ENCODE measurements at regions not wholly inside any gene's neighbourhood (a gene's known extent, or its start where the extent isn't known, plus 50 kb on each side); places are given as distances from the start of the nearest gene placed in this dataset.
A peak's percentile ranks its signal among the peaks of the same experiment; 100 is the strongest.

- WGBS = 95% methylated on average over 6 of the region's 6 CpGs
- no peaks in the 10 kb centered on the region for H3K36me3 ChIP-seq
- no peaks in the 10 kb centered on the region for H3K4me1 ChIP-seq (replicated peaks)
- DNase-seq (ENCODE audit: low spot score) = no peak
- TF ChIP-seq POLR2AphosphoS5 (IDR thresholded peaks at IDR 0.05) = no peak
- TF ChIP-seq, protein P1, sequence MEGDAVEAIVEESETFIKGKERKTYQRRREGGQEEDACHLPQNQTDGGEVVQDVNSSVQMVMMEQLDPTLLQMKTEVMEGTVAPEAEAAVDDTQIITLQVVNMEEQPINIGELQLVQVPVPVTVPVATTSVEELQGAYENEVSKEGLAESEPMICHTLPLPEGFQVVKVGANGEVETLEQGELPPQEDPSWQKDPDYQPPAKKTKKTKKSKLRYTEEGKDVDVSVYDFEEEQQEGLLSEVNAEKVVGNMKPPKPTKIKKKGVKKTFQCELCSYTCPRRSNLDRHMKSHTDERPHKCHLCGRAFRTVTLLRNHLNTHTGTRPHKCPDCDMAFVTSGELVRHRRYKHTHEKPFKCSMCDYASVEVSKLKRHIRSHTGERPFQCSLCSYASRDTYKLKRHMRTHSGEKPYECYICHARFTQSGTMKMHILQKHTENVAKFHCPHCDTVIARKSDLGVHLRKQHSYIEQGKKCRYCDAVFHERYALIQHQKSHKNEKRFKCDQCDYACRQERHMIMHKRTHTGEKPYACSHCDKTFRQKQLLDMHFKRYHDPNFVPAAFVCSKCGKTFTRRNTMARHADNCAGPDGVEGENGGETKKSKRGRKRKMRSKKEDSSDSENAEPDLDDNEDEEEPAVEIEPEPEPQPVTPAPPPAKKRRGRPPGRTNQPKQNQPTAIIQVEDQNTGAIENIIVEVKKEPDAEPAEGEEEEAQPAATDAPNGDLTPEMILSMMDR (IDR thresholded peaks at IDR 0.05) = no peak
- no peak for TF ChIP-seq POLR2A (IDR thresholded peaks at IDR 0.05)
- H3K27ac ChIP-seq = no peak overlapping the region
- no peaks in the 10 kb centered on the region for H3K27me3 ChIP-seq (replicated peaks; ENCODE audit: insufficient read depth)
- no peaks in the 10 kb centered on the region for H3K9me3 ChIP-seq
- intact Hi-C loops (cut with DNase I) = no loop called here
- H3K4me3 ChIP-seq = no peak overlapping the region
These were observed 324.3 kb upstream of the IRX4 start for GRCh38 chr5:2207109-2207399.

DNA sequence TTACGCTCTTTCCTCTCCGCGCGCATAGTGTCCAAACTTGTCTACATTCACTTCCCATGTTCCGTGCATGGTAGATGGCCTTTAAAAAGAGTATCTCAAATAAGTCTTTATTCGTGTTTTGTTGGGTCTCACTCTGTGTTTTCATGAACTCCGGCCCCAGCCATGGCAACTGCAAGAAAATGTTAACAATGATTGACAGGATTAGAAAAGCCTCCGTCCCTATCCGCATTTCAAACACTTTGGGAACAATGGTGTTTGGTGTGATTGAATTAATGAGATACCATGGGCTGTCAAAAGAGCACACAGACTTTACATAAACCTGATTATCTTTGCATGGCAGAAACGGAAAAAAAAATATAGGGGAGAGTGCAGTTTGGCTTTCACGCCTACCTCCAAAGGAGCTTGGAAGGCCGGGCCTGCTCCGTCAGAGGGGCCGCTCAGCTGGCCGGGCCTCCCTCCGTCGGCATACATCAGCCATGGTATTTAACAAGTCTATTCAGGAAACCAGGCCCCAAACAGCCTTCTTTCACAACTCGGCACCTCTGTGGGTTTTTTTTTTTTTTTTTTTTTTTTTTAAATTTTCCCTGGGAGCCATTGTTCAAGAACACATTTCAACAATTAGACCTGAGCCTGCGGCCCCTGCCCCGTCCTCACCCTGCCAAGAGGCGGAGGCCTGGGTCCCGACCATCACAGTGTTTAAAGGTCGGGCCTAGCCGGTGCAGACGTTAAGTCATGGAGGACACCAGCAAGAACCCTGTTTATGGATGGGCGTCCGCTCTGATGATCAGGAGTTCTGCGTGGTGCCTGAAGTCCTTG, 323.8 kb upstream of the IRX4 start:
- H3K27me3 ChIP-seq (replicated peaks; ENCODE audit: insufficient read depth) = no peaks in the 10 kb centered on the region
- H3K4me3 ChIP-seq = no peak overlapping the region
- 78% methylated on average over 28 of the region's 28 CpGs for WGBS
- H3K27ac ChIP-seq = no peak overlapping the region
- no peak for DNase-seq (ENCODE audit: low spot score)
- no peaks in the 10 kb centered on the region for H3K9me3 ChIP-seq
- intact Hi-C loops (cut with DNase I) = no loop called here
- TF ChIP-seq POLR2A (IDR thresholded peaks at IDR 0.05) (no peak), POLR2AphosphoS5 (IDR thresholded peaks at IDR 0.05) (no peak)
- TF ChIP-seq, protein P1 (IDR thresholded peaks at IDR 0.05) = no peak
- H3K36me3 ChIP-seq = no peaks in the 10 kb centered on the region
- no peaks in the 10 kb centered on the region for H3K4me1 ChIP-seq (replicated peaks)

DNA sequence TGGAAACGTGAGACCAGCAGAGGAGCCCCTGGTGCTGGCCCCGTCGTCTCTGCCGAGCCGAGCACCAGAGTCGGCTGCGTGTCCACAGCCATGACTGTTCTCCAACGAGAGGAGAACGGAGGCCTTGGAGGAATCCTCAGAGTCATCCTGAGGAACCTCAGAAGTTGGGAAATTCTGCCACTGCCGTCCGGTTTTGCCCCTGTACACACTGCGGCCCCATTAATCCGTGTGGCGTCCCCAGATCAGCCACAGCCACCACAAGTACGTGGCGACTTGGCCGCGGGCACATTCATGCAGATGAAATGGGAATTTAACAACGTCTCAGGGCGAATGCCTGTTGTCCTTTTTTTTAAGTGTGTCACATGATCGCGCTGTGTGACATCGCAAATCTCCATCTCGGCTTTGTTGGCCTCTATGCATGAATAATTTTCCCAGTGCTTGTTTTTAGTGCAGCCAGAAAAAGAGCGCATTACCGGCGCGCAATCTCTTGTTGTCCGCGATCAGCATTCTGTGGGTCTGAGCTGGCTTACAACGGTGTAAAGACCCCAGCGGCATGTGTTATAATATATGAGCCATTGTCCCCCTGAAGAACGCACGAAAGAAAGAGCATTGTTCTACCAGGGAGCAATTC, 323.0 kb upstream of the IRX4 start:
- DNase-seq (ENCODE audit: low spot score) = no peak
- no peak overlapping the region for H3K27ac ChIP-seq
- intact Hi-C loops (cut with DNase I) = no loop called here
- H3K27me3 ChIP-seq (replicated peaks; ENCODE audit: insufficient read depth) = no peaks in the 10 kb centered on the region
- H3K4me3 ChIP-seq = no peak overlapping the region
- no peak for TF ChIP-seq POLR2AphosphoS5 (IDR thresholded peaks at IDR 0.05)
- TF ChIP-seq POLR2A (IDR thresholded peaks at IDR 0.05) = no peak
- TF ChIP-seq, protein P1 (IDR thresholded peaks at IDR 0.05) = no peak
- WGBS = 93% methylated on average over 34 of the region's 34 CpGs
- H3K4me1 ChIP-seq (replicated peaks) = no peaks in the 10 kb centered on the region
- no peaks in the 10 kb centered on the region for H3K36me3 ChIP-seq
- H3K9me3 ChIP-seq = no peaks in the 10 kb centered on the region

DNA sequence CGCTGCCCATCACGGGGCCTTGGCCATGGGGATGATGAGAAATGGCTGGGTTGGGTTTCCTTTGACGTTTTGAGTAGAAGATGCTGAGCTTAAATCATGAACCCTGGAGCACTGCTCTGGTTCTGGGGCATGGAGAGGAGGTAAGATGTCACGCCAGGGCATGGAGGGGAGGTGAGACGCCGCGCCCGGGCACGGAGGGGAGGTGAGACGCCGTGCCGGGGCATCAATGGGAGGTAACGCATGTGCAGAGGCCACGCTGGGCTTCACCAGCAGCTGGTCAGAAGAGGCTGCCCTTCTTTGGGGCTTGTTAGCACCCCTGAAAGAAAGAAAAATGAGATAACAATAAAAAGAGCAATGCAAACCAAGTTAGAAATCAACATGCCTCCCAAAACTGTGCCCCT, 322.5 kb upstream of the IRX4 start:
- DNase-seq (ENCODE audit: low spot score) = peak; percentile 3
- 94% methylated on average over 14 of the region's 14 CpGs for WGBS
- H3K36me3 ChIP-seq = no peaks in the 10 kb centered on the region
- H3K27me3 ChIP-seq (replicated peaks; ENCODE audit: insufficient read depth) = no peaks in the 10 kb centered on the region
- H3K4me3 ChIP-seq = no peak overlapping the region
- intact Hi-C loops (cut with DNase I) = no loop called here
- TF ChIP-seq, protein P1 (IDR thresholded peaks at IDR 0.05) = no peak
- TF ChIP-seq POLR2A (IDR thresholded peaks at IDR 0.05) = no peak
- no peak for TF ChIP-seq POLR2AphosphoS5 (IDR thresholded peaks at IDR 0.05)
- no peak overlapping the region for H3K27ac ChIP-seq
- H3K9me3 ChIP-seq = no peaks in the 10 kb centered on the region
- no peaks in the 10 kb centered on the region for H3K4me1 ChIP-seq (replicated peaks)
